ENCODE measurements at regions not wholly inside any gene's neighbourhood (a gene's known extent, or its start where the extent isn't known, plus 50 kb on each side); places are given as distances from the start of the nearest gene placed in this dataset.

DNA sequence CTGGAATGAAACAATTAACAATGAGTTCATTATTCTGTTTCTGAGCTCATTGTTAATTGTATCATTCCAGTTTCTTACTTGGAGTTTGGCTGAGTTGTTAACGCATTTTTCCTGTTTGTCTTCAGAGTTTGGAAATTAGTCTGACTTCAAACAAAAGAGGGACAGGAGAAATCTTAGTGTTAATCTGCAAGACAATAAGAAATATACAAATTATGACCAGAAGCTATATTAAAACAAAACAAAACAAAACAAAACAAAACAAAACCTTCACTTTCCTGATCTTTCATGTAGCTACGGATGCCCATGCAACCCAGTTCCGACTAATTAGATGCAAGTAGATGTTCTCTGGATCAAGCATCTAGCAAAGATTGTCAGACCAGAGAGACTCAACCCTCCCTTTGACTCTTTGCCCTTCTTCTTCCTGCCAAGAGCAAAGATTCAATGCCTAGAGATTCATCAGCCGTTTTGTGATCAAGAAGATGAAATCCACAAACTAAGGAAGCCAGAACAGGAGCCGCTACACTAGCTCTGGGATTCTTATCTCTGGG lies 686.2 kb upstream of the FSHR start:
- Histone ChIP-seq H3K27ac (ENCODE audit: control insufficient read depth, insufficient read depth) (no peak overlapping the region), H4K20me1 (ENCODE audit: control insufficient read depth, insufficient read depth) (no peaks in the 10 kb centered on the region), H3K9me3 (replicated peaks; ENCODE audit: control insufficient read depth, insufficient read depth, low read length) (no peaks in the 10 kb centered on the region), H3K79me2 (ENCODE audit: control insufficient read depth, insufficient read depth, low read length) (no peaks in the 10 kb centered on the region), H3K36me3 (ENCODE audit: control insufficient read depth in 2 of 2, insufficient read depth in 2 of 2, low read length in 1 of 2) (no peaks in the 10 kb centered on the region), H3K4me1 (ENCODE audit: control insufficient read depth, insufficient read depth, low read length) (no peaks in the 10 kb centered on the region), H3K27me3 (replicated peaks in 1 of 2; ENCODE audit: control insufficient read depth in 2 of 2, insufficient read depth in 2 of 2, low read length in 1 of 2) (no peaks in the 10 kb centered on the region), H2AFZ (ENCODE audit: control insufficient read depth, low read depth, low read length) (no peak overlapping the region), H3K4me3 (no peak overlapping the region), H3K4me2 (ENCODE audit: control insufficient read depth, insufficient read depth) (no peak overlapping the region), H3K9ac (ENCODE audit: control insufficient read depth, insufficient read depth, low read length) (no peak overlapping the region)
- 24% methylated on average over 5 of the region's 5 CpGs for WGBS (ENCODE audit: insufficient coverage, insufficient replicate concordance, low lambda C conversion rate, missing lambda C conversion rate)
- ChIA-PET RAD21 (ENCODE audit: unreplicated experiment) (no interaction called here), POLR2A (no interaction called here), SMC1A (ENCODE audit: uncharacterized antibody, unreplicated experiment) (no interaction called here), CTCF (interaction anchor here (1.2 kb wide), 1 partner anchor 15 kb away, joined by 3 read pairs; no protein-coding TSS in a partner anchor)
- in situ Hi-C loops (cut with MboI) = no loop called here
- DNase-seq (ENCODE audit: low read depth, low spot score) = no peak
- FAIRE-seq = no peak
- no peak for ATAC-seq
- BruUV-seq (replicated peaks) = no TSS peak
- intact Hi-C loops (cut with micrococcal nuclease; ENCODE audit: unreplicated experiment) = no loop called here
- TF ChIP-seq MLLT1 (IDR thresholded peaks at IDR 0.05) (no peak), FOS (IDR thresholded peaks at IDR 0.05; ENCODE audit: borderline replicate concordance, extremely low read depth, insufficient read length) (no peak), BACH1 (IDR thresholded peaks at IDR 0.05; ENCODE audit: borderline replicate concordance) (no peak), SUZ12 (IDR thresholded peaks at IDR 0.05; ENCODE audit: unreplicated experiment) (no peak), POLR2A (IDR thresholded peaks at IDR 0.05; ENCODE audit: low read depth, low read length) (no peak), CHD2 (IDR thresholded peaks at IDR 0.05; ENCODE audit: borderline replicate concordance, low read depth, low read length) (no peak), ZNF384 (IDR thresholded peaks at IDR 0.05; ENCODE audit: borderline replicate concordance, low read depth, low read length) (no peak), SMAD1 (IDR thresholded peaks at IDR 0.05; ENCODE audit: low read depth, partially characterized antibody) (no peak), ASH2L (IDR thresholded peaks at IDR 0.05; ENCODE audit: borderline replicate concordance, low read depth) (no peak), FOXK2 (IDR thresholded peaks at IDR 0.05) (no peak), GATAD2B (conservative IDR thresholded peaks at IDR 0.05; ENCODE audit: low read depth) (no peak), SPI1 (IDR thresholded peaks at IDR 0.05; ENCODE audit: borderline replicate concordance, insufficient read depth, low read depth, low read length) (no peak), PAX8 (IDR thresholded peaks at IDR 0.05) (no peak)
- TF ChIP-seq, protein P1, sequence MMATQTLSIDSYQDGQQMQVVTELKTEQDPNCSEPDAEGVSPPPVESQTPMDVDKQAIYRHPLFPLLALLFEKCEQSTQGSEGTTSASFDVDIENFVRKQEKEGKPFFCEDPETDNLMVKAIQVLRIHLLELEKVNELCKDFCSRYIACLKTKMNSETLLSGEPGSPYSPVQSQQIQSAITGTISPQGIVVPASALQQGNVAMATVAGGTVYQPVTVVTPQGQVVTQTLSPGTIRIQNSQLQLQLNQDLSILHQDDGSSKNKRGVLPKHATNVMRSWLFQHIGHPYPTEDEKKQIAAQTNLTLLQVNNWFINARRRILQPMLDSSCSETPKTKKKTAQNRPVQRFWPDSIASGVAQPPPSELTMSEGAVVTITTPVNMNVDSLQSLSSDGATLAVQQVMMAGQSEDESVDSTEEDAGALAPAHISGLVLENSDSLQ (IDR thresholded peaks at IDR 0.05) = no peak
- TF ChIP-seq, protein P2, sequence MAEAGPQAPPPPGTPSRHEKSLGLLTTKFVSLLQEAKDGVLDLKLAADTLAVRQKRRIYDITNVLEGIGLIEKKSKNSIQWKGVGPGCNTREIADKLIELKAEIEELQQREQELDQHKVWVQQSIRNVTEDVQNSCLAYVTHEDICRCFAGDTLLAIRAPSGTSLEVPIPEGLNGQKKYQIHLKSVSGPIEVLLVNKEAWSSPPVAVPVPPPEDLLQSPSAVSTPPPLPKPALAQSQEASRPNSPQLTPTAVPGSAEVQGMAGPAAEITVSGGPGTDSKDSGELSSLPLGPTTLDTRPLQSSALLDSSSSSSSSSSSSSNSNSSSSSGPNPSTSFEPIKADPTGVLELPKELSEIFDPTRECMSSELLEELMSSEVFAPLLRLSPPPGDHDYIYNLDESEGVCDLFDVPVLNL (IDR thresholded peaks at IDR 0.05; ENCODE audit: low read depth, low read length) = no peak
- TF ChIP-seq, protein P3, sequence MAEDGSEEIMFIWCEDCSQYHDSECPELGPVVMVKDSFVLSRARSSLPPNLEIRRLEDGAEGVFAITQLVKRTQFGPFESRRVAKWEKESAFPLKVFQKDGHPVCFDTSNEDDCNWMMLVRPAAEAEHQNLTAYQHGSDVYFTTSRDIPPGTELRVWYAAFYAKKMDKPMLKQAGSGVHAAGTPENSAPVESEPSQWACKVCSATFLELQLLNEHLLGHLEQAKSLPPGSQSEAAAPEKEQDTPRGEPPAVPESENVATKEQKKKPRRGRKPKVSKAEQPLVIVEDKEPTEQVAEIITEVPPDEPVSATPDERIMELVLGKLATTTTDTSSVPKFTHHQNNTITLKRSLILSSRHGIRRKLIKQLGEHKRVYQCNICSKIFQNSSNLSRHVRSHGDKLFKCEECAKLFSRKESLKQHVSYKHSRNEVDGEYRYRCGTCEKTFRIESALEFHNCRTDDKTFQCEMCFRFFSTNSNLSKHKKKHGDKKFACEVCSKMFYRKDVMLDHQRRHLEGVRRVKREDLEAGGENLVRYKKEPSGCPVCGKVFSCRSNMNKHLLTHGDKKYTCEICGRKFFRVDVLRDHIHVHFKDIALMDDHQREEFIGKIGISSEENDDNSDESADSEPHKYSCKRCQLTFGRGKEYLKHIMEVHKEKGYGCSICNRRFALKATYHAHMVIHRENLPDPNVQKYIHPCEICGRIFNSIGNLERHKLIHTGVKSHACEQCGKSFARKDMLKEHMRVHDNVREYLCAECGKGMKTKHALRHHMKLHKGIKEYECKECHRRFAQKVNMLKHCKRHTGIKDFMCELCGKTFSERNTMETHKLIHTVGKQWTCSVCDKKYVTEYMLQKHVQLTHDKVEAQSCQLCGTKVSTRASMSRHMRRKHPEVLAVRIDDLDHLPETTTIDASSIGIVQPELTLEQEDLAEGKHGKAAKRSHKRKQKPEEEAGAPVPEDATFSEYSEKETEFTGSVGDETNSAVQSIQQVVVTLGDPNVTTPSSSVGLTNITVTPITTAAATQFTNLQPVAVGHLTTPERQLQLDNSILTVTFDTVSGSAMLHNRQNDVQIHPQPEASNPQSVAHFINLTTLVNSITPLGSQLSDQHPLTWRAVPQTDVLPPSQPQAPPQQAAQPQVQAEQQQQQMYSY (CRISPR knock-in tag; IDR thresholded peaks at IDR 0.05) = no peak
